H9 (cell line): ENCODE measurements at regions not wholly inside any gene's neighbourhood (a gene's known extent, or its start where the extent isn't known, plus 50 kb on each side); places are given as distances from the start of the nearest gene placed in this dataset.

Experiments
- DNase-seq: peaks from one replicate; pipeline ENCODE4 v3.0.0-alpha.2; 2017
- H2AFZ ChIP-seq: one replicate; pipeline ENCODE4 v1.6.1; 2013; ENCODE audit warnings: mild to moderate bottlenecking, low read length, control low read depth, moderate library complexity
- H2AK5ac ChIP-seq: 2 replicates; pipeline ENCODE4 v1.6.1; 2013; ENCODE audit warnings: low read length, control low read depth, mixed read lengths; ENCODE audit not compliant: insufficient read length
- H2BK120ac ChIP-seq: one replicate; pipeline ENCODE4 v1.6.1; 2013; ENCODE audit warnings: low read depth, mild to moderate bottlenecking, low read length, control low read depth, inconsistent platforms; ENCODE audit not compliant: poor library complexity, severe bottlenecking
- H2BK12ac ChIP-seq: 2 replicates; pipeline ENCODE4 v1.6.1; 2013; ENCODE audit warnings: low read length, control low read depth, mixed read lengths, low read depth; ENCODE audit not compliant: insufficient read length
- H2BK15ac ChIP-seq: 2 replicates; pipeline ENCODE4 v1.6.1; 2013; ENCODE audit warnings: low read depth, low read length, control low read depth
- H2BK20ac ChIP-seq: one replicate; pipeline ENCODE4 v1.6.1; 2013; ENCODE audit warnings: low read depth, mild to moderate bottlenecking, low read length, control low read depth, inconsistent platforms; ENCODE audit not compliant: poor library complexity, severe bottlenecking
- H2BK5ac ChIP-seq: 2 replicates; pipeline ENCODE4 v1.6.1; 2013; ENCODE audit warnings: low read length, control low read depth, mixed read lengths; ENCODE audit not compliant: insufficient read length
- H3K14ac ChIP-seq: 2 replicates; pipeline ENCODE4 v1.6.1; 2013; ENCODE audit warnings: low read length, control low read depth; ENCODE audit not compliant: insufficient read depth
- H3K18ac ChIP-seq: 2 replicates; pipeline ENCODE4 v1.6.1; 2013; ENCODE audit warnings: low read depth, mild to moderate bottlenecking, mixed read lengths, low read length, control low read depth; ENCODE audit not compliant: insufficient read length
- H3K23ac ChIP-seq: 2 replicates; pipeline ENCODE4 v1.6.1; 2013; ENCODE audit warnings: low read length, control low read depth, mixed read lengths, low read depth; ENCODE audit not compliant: insufficient read length
- H3K23me2 ChIP-seq: 2 replicates; pipeline ENCODE4 v1.6.1; 2013; ENCODE audit warnings: low read depth, mild to moderate bottlenecking, mixed read lengths, low read length, control low read depth; ENCODE audit not compliant: insufficient read length, poor library complexity, severe bottlenecking
- H3K27ac ChIP-seq: 2 replicates; pipeline ENCODE4 v1.5.1; 2013; ENCODE audit warnings: low read length, control low read depth, mixed read lengths, low read depth; ENCODE audit not compliant: insufficient read length
- H3K27me3 ChIP-seq: 2 replicates; pipeline ENCODE4 v1.6.1; 2013; ENCODE audit warnings: low read length, control low read depth, inconsistent platforms; ENCODE audit not compliant: insufficient read depth
- H3K4ac ChIP-seq: 2 replicates; pipeline ENCODE4 v1.6.1; 2013; ENCODE audit warnings: low read depth, mild to moderate bottlenecking, control low read depth, inconsistent platforms, low read length, moderate library complexity
- H3K4me1 ChIP-seq: 2 replicates; pipeline ENCODE4 v1.6.1; 2013; ENCODE audit warnings: low read length, control low read depth, inconsistent platforms; ENCODE audit not compliant: insufficient read depth
- H3K4me2 ChIP-seq: 2 replicates; pipeline ENCODE4 v1.6.1; 2013; ENCODE audit warnings: low read length, control low read depth, mixed read lengths; ENCODE audit not compliant: insufficient read length, insufficient read depth
- H3K56ac ChIP-seq: 2 replicates; pipeline ENCODE4 v1.6.1; 2013; ENCODE audit warnings: low read depth, mild to moderate bottlenecking, mixed read lengths, low read length, control low read depth; ENCODE audit not compliant: insufficient read length
- H3K79me1 ChIP-seq: 2 replicates; pipeline ENCODE4 v1.6.1; 2013; ENCODE audit warnings: low read depth, mild to moderate bottlenecking, moderate library complexity, low read length, control low read depth, inconsistent platforms; ENCODE audit not compliant: insufficient read depth, poor library complexity, severe bottlenecking
- H3K79me2 ChIP-seq: 2 replicates; pipeline ENCODE4 v1.6.1; 2013; ENCODE audit warnings: low read length, control low read depth, inconsistent platforms; ENCODE audit not compliant: insufficient read depth
- H3K9ac ChIP-seq: 2 replicates; pipeline ENCODE4 v1.6.1; 2013; ENCODE audit warnings: low read length, control low read depth, mixed read lengths; ENCODE audit not compliant: insufficient read length; ENCODE audit errors: extremely low read depth
- H3K9me3 ChIP-seq: one replicate; pipeline ENCODE4 v1.6.1; 2013; ENCODE audit warnings: low read depth, low read length, inconsistent platforms; ENCODE audit not compliant: control insufficient read depth
- H3T11ph ChIP-seq: one replicate; pipeline ENCODE4 v1.6.1; 2013; ENCODE audit warnings: mild to moderate bottlenecking, low read length, control low read depth, inconsistent platforms
- H4K20me1 ChIP-seq: one replicate; pipeline ENCODE4 v1.6.1; 2013; ENCODE audit not compliant: control insufficient read depth, insufficient read length, insufficient read depth
- H4K5ac ChIP-seq: 2 replicates; pipeline ENCODE4 v1.6.1; 2013; ENCODE audit warnings: low read depth, mild to moderate bottlenecking, mixed read lengths, low read length, control low read depth; ENCODE audit not compliant: insufficient read length
- H4K8ac ChIP-seq: replicated peaks from 2 replicates; pipeline ENCODE4 v1.6.1; 2013; ENCODE audit warnings: low read length, control low read depth, mixed read lengths, low read depth; ENCODE audit not compliant: insufficient read length
- H4K91ac ChIP-seq: 2 replicates; pipeline ENCODE4 v1.6.1; 2013; ENCODE audit warnings: low read depth, mild to moderate bottlenecking, moderate library complexity, mixed read lengths, low read length, control low read depth; ENCODE audit not compliant: insufficient read length
- H3K27ac Mint-ChIP-seq, 3 experiments: 2 replicates in 2 of 3; 3 replicates in 1 of 3; pipeline ENCODE4 v1.8.0; 2020 to 2021; ENCODE audit warnings: mixed read lengths in 3 of 3, mild to moderate bottlenecking in 1 of 3, moderate library complexity in 1 of 3
- H3K27me3 Mint-ChIP-seq: 2 replicates; pipeline ENCODE4 v1.8.0; 2021; ENCODE audit warnings: low read depth, mild to moderate bottlenecking, moderate library complexity, mixed read lengths
- H3K36me3 Mint-ChIP-seq, 3 experiments: 2 replicates in 2 of 3; 3 replicates in 1 of 3; pipeline ENCODE4 v1.8.0; 2020 to 2021; ENCODE audit warnings: low read depth in 3 of 3, mixed read lengths in 3 of 3; ENCODE audit not compliant: insufficient read depth in 1 of 3
- H3K4me1 Mint-ChIP-seq, 2 experiments: 2 replicates each; pipeline ENCODE4 v1.8.0; 2020; ENCODE audit warnings: mixed read lengths in 2 of 2
- H3K4me3 Mint-ChIP-seq, 2 experiments: 2 replicates in 1 of 2; 3 replicates in 1 of 2; pipeline ENCODE4 v1.8.0; 2020 to 2021; ENCODE audit warnings: mild to moderate bottlenecking in 2 of 2, mixed read lengths in 2 of 2, moderate library complexity in 1 of 2
- H3K9me3 Mint-ChIP-seq, 2 experiments: 2 replicates in 1 of 2; 3 replicates in 1 of 2; pipeline ENCODE4 v1.8.0; 2020; ENCODE audit warnings: mild to moderate bottlenecking in 2 of 2, mixed read lengths in 2 of 2, moderate library complexity in 1 of 2
- CTCF ChIP-seq: fragments of 200-600 bp; sonication (generic); conservative IDR thresholded peaks from 3 replicates; pipeline ENCODE4 v1.8.0; 2021; ENCODE audit warnings: antibody characterized with exemption, mild to moderate bottlenecking
- WGBS: extraction: QIAGEN DNeasy Blood & Tissue Kit; methylation state at CpG from one replicate; pipeline ENCODE4 v1.1.7; 2013; ENCODE audit warnings: missing lambda C conversion rate, low lambda C conversion rate, mixed read lengths; ENCODE audit not compliant: insufficient read length; ENCODE audit errors: extremely low coverage; 5-methylcytosine and 5-hydroxymethylcytosine counted together

DNA sequence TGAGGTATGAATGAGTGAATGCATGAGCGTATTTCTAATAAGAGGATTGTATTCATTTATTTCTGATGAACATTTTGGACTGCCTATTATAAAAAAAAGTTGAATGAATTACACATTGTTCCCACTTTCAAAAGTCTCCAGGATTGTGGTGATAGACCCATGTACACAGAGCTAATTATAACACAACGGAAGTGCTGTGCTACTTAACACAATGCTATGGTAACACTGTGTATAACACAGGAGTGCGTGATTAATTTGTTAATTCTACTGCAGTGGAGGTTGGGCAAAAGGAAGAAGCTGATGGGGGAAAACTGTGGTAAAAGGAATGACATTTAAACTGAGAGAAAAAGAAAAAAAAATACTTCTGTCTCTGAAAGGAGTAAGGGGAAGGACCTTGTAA lies 147.8 kb upstream of the MEF2C start:
- no peak overlapping the region for H2BK5ac ChIP-seq
- no peak overlapping the region for H2BK15ac ChIP-seq
- Mint-ChIP-seq H3K4me1 (peaks cover 8% of the 10 kb centered on the region in 2 experiments), H3K4me3 (no peak overlapping the region), H3K27ac (no peak overlapping the region), H3K27me3 (no peaks in the 10 kb centered on the region), H3K36me3 (peaks cover 14 to 21% (median 18%) of the 10 kb centered on the region in 3 experiments), H3K9me3 (peaks cover 20 to 21% of the 10 kb centered on the region in 2 experiments)
- H2AK5ac ChIP-seq = no peak overlapping the region
- H2AFZ ChIP-seq = no peak overlapping the region
- no peak overlapping the region for H3K18ac ChIP-seq
- H4K91ac ChIP-seq = no peak overlapping the region
- DNase-seq = no peak
- H3K4ac ChIP-seq = no peak overlapping the region
- no peak for TF ChIP-seq CTCF
- H2BK20ac ChIP-seq = no peak overlapping the region
- H3K23me2 ChIP-seq = no peaks in the 10 kb centered on the region
- no peak overlapping the region for H3T11ph ChIP-seq
- H4K8ac ChIP-seq = no peak overlapping the region
- no peaks in the 10 kb centered on the region for H3K79me2 ChIP-seq
- no peak overlapping the region for H3K14ac ChIP-seq
- no peak overlapping the region for H4K5ac ChIP-seq
- WGBS = 100% methylated on average over 1 of the region's 3 CpGs
- no peak overlapping the region for H2BK12ac ChIP-seq
- H3K27me3 ChIP-seq = no peaks in the 10 kb centered on the region
- no peak overlapping the region for H2BK120ac ChIP-seq
- no peak overlapping the region for H3K4me2 ChIP-seq
- no peak overlapping the region for H3K27ac ChIP-seq
- H3K79me1 ChIP-seq = no peaks in the 10 kb centered on the region
- H3K4me1 ChIP-seq = no peaks in the 10 kb centered on the region
- H3K56ac ChIP-seq = no peak overlapping the region
- H3K9me3 ChIP-seq = no peaks in the 10 kb centered on the region
- no peaks in the 10 kb centered on the region for H4K20me1 ChIP-seq
- no peak overlapping the region for H3K23ac ChIP-seq
- no peak overlapping the region for H3K9ac ChIP-seq
